ENCODE measurements at regions not wholly inside any gene's neighbourhood (a gene's known extent, or its start where the extent isn't known, plus 50 kb on each side); places are given as distances from the start of the nearest gene placed in this dataset.

GRCh38 chr1:182288749-182289604 lies 102.6 kb downstream of the GLUL start (continued):
- TF ChIP-seq MAZ (IDR thresholded peaks at IDR 0.05; ENCODE audit: borderline replicate concordance, low read depth, low read length) (no peak), MAZ (CRISPR knock-in tag; IDR thresholded peaks at IDR 0.05; ENCODE audit: low read depth) (no peak), MTF1 (CRISPR knock-in tag; IDR thresholded peaks at IDR 0.05) (no peak), TBP (CRISPR knock-in tag; IDR thresholded peaks at IDR 0.05) (no peak), USF2 (IDR thresholded peaks at IDR 0.05; ENCODE audit: low read depth, low read length) (no peak), USF2 (CRISPR knock-in tag; IDR thresholded peaks at IDR 0.05; ENCODE audit: borderline replicate concordance) (0 out of 2 replicates have a peak, but pooled peaks have one; percentile 27), ATAD3A (CRISPR knock-in tag; IDR thresholded peaks at IDR 0.05) (no peak), HNF1B (CRISPR knock-in tag; IDR thresholded peaks at IDR 0.05) (peak; percentile 80), ZNF275 (CRISPR knock-in tag; IDR thresholded peaks at IDR 0.05; ENCODE audit: borderline replicate concordance) (no peak), FOXP4 (CRISPR knock-in tag; IDR thresholded peaks at IDR 0.05) (peak; percentile 88), BHLHE40 (IDR thresholded peaks at IDR 0.05; ENCODE audit: low read length) (no peak), SRSF9 (IDR thresholded peaks at IDR 0.05; ENCODE audit: borderline replicate concordance, insufficient read depth, low read depth, low read length, poor library complexity, severe bottlenecking) (no peak), ZMAT3 (CRISPR knock-in tag; conservative IDR thresholded peaks at IDR 0.05) (no peak), TGIF2 (CRISPR knock-in tag; IDR thresholded peaks at IDR 0.05) (no peak), ESRRA (CRISPR knock-in tag; IDR thresholded peaks at IDR 0.05; ENCODE audit: low read depth) (peak; percentile 93), CSRNP1 (CRISPR knock-in tag; IDR thresholded peaks at IDR 0.05) (no peak), TCF7L2 (IDR thresholded peaks at IDR 0.05; ENCODE audit: low read depth, low read length) (no peak), ZNF484 (CRISPR knock-in tag; IDR thresholded peaks at IDR 0.05; ENCODE audit: borderline replicate concordance, low read depth) (no peak), EEA1 (CRISPR knock-in tag; IDR thresholded peaks at IDR 0.05; ENCODE audit: borderline replicate concordance) (no peak), FOSL2 (CRISPR knock-in tag; IDR thresholded peaks at IDR 0.05) (peak; percentile 47), HOXA7 (CRISPR knock-in tag; IDR thresholded peaks at IDR 0.05) (no peak)
